ENCODE measurements at regions not wholly inside any gene's neighbourhood (a gene's known extent, or its start where the extent isn't known, plus 50 kb on each side); places are given as distances from the start of the nearest gene placed in this dataset.

DNA sequence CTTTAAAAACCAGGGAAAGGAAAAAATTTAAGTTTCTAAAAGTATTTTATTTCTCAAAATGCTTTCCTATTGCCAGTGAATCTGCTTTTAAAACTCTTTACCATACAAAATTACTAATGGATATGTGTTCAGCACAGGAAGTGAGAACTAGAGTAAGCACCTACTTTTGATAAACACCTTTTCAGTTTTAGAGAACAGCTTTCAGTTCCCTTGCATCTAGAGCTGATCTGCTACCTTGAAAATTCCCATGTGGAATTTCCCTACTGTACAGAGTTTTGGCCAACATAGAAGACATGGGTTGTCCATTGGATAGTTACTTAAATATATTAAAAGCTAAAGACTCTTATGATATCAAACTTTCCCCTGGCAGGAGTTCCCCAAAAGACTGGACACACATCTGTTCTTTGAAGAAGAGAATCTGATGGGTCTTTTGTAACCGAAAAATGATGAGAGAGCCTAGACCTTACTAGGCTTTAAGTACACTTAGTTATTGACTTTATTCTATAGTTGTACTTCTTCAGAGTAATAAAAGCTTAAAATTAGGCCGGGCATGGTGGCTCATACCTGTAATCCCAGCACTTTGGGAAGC is 112.1 kb upstream of the CNTNAP4 start:
- Histone ChIP-seq H3K27me3 (ENCODE audit: control insufficient read depth, insufficient read depth, low read length, poor library complexity, severe bottlenecking) (no peaks in the 10 kb centered on the region), H3K4me3 (ENCODE audit: low read length) (no peak overlapping the region), H3K9me3 (ENCODE audit: control insufficient read depth, low read length) (no peaks in the 10 kb centered on the region), H3K9ac (ENCODE audit: extremely low read depth, low read length, poor library complexity, severe bottlenecking) (no peak overlapping the region), H3K36me3 (ENCODE audit: control insufficient read depth, insufficient read depth, low read length) (no peaks in the 10 kb centered on the region), H3K27ac (ENCODE audit: low read depth, low read length) (no peak overlapping the region), H3K4me1 (ENCODE audit: control insufficient read depth, insufficient read depth, low read length) (no peaks in the 10 kb centered on the region)
- no peak for TF ChIP-seq CTCF (conservative IDR thresholded peaks at IDR 0.05)
- Mint-ChIP-seq H3K4me1 (peaks cover 5% of the 10 kb centered on the region), H3K36me3 (ENCODE audit: low read depth) (no peaks in the 10 kb centered on the region), H3K27ac (no peak overlapping the region), H3K27me3 (ENCODE audit: insufficient read depth) (peaks cover 6% of the 10 kb centered on the region), H3K9me3 (no peaks in the 10 kb centered on the region), H3K4me3 (no peak overlapping the region)
- 93% methylated on average over 2 of the region's 2 CpGs; no CpG with 5 or more reads in 1 of the 2 experiments for WGBS, 2 experiments (ENCODE audit: insufficient coverage in 1 of 2, insufficient read length in 1 of 2)
- DNase-seq = no peak

GRCh38 chr16:76175718-76176117 is 101.5 kb upstream of the CNTNAP4 start:
- peaks cover 14% of the 10 kb centered on the region for H3K9me3 Mint-ChIP-seq
- Histone ChIP-seq H3K36me3 (ENCODE audit: control insufficient read depth, insufficient read depth, low read length) (no peaks in the 10 kb centered on the region), H3K4me3 (ENCODE audit: low read length) (no peak overlapping the region), H3K9me3 (ENCODE audit: control insufficient read depth, low read length) (peaks cover 11% of the 10 kb centered on the region), H3K27me3 (ENCODE audit: control insufficient read depth, insufficient read depth, low read length, poor library complexity, severe bottlenecking) (no peaks in the 10 kb centered on the region), H3K4me1 (ENCODE audit: control insufficient read depth, insufficient read depth, low read length) (no peaks in the 10 kb centered on the region), H3K9ac (ENCODE audit: extremely low read depth, low read length, poor library complexity, severe bottlenecking) (no peak overlapping the region), H3K27ac (ENCODE audit: low read depth, low read length) (no peak overlapping the region)
- WGBS, 2 experiments (ENCODE audit: insufficient coverage in 1 of 2, insufficient read length in 1 of 2) = 79% methylated on average over 2 of the region's 3 CpGs; no CpG with 5 or more reads in 1 of the 2 experiments
- DNase-seq = no peak
- no peaks in the 10 kb centered on the region for H3K4me1 Mint-ChIP-seq
- H3K27me3 Mint-ChIP-seq (ENCODE audit: insufficient read depth) = no peaks in the 10 kb centered on the region
- H3K36me3 Mint-ChIP-seq (ENCODE audit: low read depth) = no peaks in the 10 kb centered on the region
- no peak overlapping the region for H3K4me3 Mint-ChIP-seq
- H3K27ac Mint-ChIP-seq = no peak overlapping the region
- no peak for TF ChIP-seq CTCF (conservative IDR thresholded peaks at IDR 0.05)

- Histone ChIP-seq H3K36me3 (ENCODE audit: control insufficient read depth, insufficient read depth, low read length) (no peaks in the 10 kb centered on the region), H3K4me3 (ENCODE audit: low read length) (no peak overlapping the region), H3K4me1 (ENCODE audit: control insufficient read depth, insufficient read depth, low read length) (no peaks in the 10 kb centered on the region), H3K27me3 (ENCODE audit: control insufficient read depth, insufficient read depth, low read length, poor library complexity, severe bottlenecking) (no peaks in the 10 kb centered on the region), H3K9me3 (ENCODE audit: control insufficient read depth, low read length) (peaks cover 7% of the 10 kb centered on the region), H3K27ac (ENCODE audit: low read depth, low read length) (no peak overlapping the region), H3K9ac (ENCODE audit: extremely low read depth, low read length, poor library complexity, severe bottlenecking) (no peak overlapping the region)
- Mint-ChIP-seq H3K4me3 (no peak overlapping the region), H3K27ac (no peak overlapping the region), H3K9me3 (peaks cover 14% of the 10 kb centered on the region), H3K4me1 (no peaks in the 10 kb centered on the region), H3K36me3 (ENCODE audit: low read depth) (no peaks in the 10 kb centered on the region), H3K27me3 (ENCODE audit: insufficient read depth) (no peaks in the 10 kb centered on the region)
- DNase-seq = no peak
- no peak for TF ChIP-seq CTCF (conservative IDR thresholded peaks at IDR 0.05)
- 89 to 91% methylated on average over 4 of the region's 4 CpGs for WGBS, 2 experiments (ENCODE audit: insufficient coverage in 1 of 2, insufficient read length in 1 of 2)
These were observed 101.0 kb upstream of the CNTNAP4 start for GRCh38 chr16:76176153-76176552.
